Memory B cell (primary cell): ENCODE measurements at regions not wholly inside any gene's neighbourhood (a gene's known extent, or its start where the extent isn't known, plus 50 kb on each side); places are given as distances from the start of the nearest gene placed in this dataset.

Experiments used
- ATAC-seq: fragments of 150-1000 bp; cut with Tn5 transposase; 2 replicates; pipeline ENCODE4 v1.10.0; 2021; ENCODE audit warnings: low read depth, mild to moderate bottlenecking, moderate library complexity
- DNase-seq, 2 donors: peaks; one replicate each; pipeline ENCODE4 v3.0.0; 2022; ENCODE audit warnings: low spot score in 2 of 2
- H3K27ac Mint-ChIP-seq: one replicate; pipeline ENCODE4 v1.8.0; 2022; ENCODE audit warnings: mild to moderate bottlenecking, moderate library complexity, mixed read lengths
- H3K27me3 Mint-ChIP-seq: one replicate; pipeline ENCODE4 v1.8.0; 2022; ENCODE audit warnings: mixed read lengths
- H3K36me3 Mint-ChIP-seq: one replicate; pipeline ENCODE4 v1.8.0; 2022; ENCODE audit warnings: mild to moderate bottlenecking, mixed read lengths
- H3K4me1 Mint-ChIP-seq: one replicate; pipeline ENCODE4 v1.8.0; 2022; ENCODE audit warnings: mixed read lengths
- H3K4me3 Mint-ChIP-seq: one replicate; pipeline ENCODE4 v1.8.0; 2022; ENCODE audit warnings: mild to moderate bottlenecking, moderate library complexity, mixed read lengths
- H3K9me3 Mint-ChIP-seq: one replicate; pipeline ENCODE4 v1.8.0; 2022; ENCODE audit warnings: mixed read lengths

GRCh38 chr12:43063650-43064049, 474.1 kb upstream of the PRICKLE1 start:
- Mint-ChIP-seq H3K4me3 (no peak overlapping the region), H3K27ac (no peak overlapping the region), H3K4me1 (peaks cover 2% of the 10 kb centered on the region), H3K36me3 (no peaks in the 10 kb centered on the region), H3K27me3 (peaks cover 4% of the 10 kb centered on the region), H3K9me3 (peaks cover 3% of the 10 kb centered on the region)
- no peak for DNase-seq
- no peak for ATAC-seq

DNA sequence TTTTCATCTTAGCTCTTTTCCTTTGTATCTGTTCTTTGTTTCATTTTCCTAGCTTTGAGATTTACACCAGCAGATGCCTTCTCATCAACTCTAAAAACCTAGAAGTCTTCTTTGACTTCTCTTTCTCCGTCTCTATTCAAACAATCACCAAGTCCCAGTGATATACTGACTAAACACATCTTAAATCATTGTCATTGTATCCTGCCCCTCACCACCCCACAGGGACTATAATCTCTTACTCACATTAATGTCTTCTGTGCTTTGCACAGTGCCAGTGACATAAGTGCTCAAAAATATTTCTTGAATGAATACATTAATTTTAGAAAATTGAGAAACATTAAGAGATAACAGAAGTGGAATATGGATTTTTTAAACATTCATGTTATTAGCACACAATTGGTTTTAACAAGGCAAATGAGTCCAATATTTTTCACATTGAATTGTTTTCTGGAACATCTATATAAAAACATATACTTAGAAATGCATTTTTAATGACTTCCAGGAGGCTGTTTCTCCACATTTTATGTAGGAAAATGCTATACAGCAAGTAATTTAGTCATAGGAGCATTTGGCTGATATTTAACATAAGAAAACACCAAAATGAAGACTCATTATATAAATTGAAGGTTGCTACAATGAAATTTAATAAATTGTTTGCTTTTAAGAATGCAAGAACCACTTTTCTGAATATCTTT, 472.8 kb upstream of the PRICKLE1 start:
- peaks cover 4% of the 10 kb centered on the region for H3K27me3 Mint-ChIP-seq
- H3K9me3 Mint-ChIP-seq, result peaks cover 3% of the 10 kb centered on the region
- peaks cover 2% of the 10 kb centered on the region for H3K4me1 Mint-ChIP-seq
- no peak for DNase-seq
- no peak overlapping the region for H3K27ac Mint-ChIP-seq
- H3K36me3 Mint-ChIP-seq, result no peaks in the 10 kb centered on the region
- no peak for ATAC-seq
- H3K4me3 Mint-ChIP-seq, result no peak overlapping the region

DNA sequence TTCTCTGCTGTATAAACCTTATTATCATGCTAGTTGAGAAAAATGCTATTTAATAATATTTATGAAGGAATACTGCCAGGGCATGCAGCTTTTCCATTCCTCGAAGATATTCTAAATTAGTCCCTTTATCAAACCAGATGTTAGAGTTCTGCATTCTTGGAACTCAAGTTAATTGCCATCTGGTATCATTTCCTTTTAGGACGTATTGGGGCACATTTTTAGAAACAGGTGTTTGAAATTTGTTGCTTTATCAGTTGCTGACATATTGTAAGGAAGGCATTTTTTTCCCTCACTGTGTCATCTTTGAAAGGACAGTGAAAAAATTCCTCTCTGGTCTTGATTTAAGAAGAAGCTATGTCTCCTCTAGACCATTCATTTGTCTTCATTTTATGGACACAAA, 471.2 kb upstream of the PRICKLE1 start:
- H3K36me3 Mint-ChIP-seq, result no peaks in the 10 kb centered on the region
- H3K27ac Mint-ChIP-seq, result no peak overlapping the region
- H3K27me3 Mint-ChIP-seq, result no peaks in the 10 kb centered on the region
- H3K4me3 Mint-ChIP-seq, result no peak overlapping the region
- ATAC-seq (no peak), DNase-seq (no peak)
- no peaks in the 10 kb centered on the region for H3K9me3 Mint-ChIP-seq
- H3K4me1 Mint-ChIP-seq, result no peaks in the 10 kb centered on the region

DNA sequence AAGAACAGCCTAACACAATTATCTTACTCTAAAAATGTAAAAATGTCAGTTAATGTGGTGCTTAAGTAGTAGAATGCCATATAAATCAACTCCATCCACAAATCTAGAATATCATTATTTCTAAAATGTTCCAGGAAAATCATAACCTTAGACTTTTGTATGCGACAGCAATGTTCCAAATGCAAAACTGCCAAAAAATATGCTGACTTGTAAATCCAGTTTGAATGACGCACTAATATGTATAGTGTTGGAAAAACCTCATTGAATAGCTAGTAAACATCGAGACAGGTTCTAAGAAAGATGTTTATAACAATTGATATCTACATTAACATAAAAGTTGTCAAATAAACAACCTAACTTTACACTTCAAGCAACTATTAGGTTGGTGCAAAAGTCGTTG, 469.1 kb upstream of the PRICKLE1 start:
- Mint-ChIP-seq H3K4me3 (no peak overlapping the region), H3K9me3 (no peaks in the 10 kb centered on the region), H3K36me3 (no peaks in the 10 kb centered on the region), H3K27me3 (no peaks in the 10 kb centered on the region), H3K27ac (no peak overlapping the region), H3K4me1 (no peaks in the 10 kb centered on the region)
- ATAC-seq, result no peak
- DNase-seq, result no peak

DNA sequence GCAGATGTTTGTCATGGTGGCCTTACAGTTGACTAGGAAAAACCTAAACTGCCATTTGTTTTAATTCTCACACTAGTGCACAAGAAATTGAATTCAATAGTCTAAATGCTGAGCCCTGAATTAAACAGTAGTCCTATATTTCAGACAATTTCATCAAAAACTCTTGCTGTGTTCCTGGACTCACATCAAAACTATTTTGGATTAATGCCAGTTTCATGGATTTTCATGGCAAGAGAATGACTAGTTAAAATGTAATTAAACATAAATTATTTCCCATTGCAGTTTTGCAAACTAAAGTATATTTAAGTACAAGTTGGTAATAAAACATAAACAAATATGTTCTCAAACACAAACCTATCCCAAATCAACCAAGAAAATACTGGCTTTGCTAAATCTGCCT, 468.0 kb upstream of the PRICKLE1 start:
- no peak for DNase-seq
- Mint-ChIP-seq H3K36me3 (no peaks in the 10 kb centered on the region), H3K4me3 (no peak overlapping the region), H3K27me3 (no peaks in the 10 kb centered on the region), H3K27ac (no peak overlapping the region), H3K9me3 (no peaks in the 10 kb centered on the region), H3K4me1 (no peaks in the 10 kb centered on the region)
- no peak for ATAC-seq

DNA sequence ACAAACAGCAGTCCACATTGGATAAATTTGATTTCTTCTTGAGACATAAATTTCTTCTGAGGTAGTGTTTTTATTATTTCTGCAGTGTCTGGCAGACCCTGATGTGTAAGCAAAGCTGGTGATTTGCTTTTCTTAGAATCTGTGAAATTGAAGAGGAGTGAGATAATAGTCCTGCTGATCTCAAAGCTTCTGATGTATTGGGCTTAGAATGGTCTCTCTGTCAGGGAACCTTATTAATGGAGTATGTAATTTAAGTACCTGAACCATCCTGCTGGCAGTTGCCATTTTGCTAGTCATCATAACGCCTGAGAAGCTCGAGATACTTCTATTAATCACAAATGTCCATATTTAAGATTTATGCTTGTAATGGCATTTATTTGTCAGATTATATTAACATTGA, 464.5 kb upstream of the PRICKLE1 start:
- no peaks in the 10 kb centered on the region for H3K36me3 Mint-ChIP-seq
- H3K27me3 Mint-ChIP-seq, result no peaks in the 10 kb centered on the region
- no peaks in the 10 kb centered on the region for H3K4me1 Mint-ChIP-seq
- no peak for ATAC-seq
- no peaks in the 10 kb centered on the region for H3K9me3 Mint-ChIP-seq
- no peak for DNase-seq
- no peak overlapping the region for H3K4me3 Mint-ChIP-seq
- no peak overlapping the region for H3K27ac Mint-ChIP-seq

GRCh38 chr12:43052441-43052840, 462.9 kb upstream of the PRICKLE1 start:
- no peak for ATAC-seq
- Mint-ChIP-seq H3K4me3 (no peak overlapping the region), H3K27me3 (no peaks in the 10 kb centered on the region), H3K36me3 (no peaks in the 10 kb centered on the region), H3K4me1 (no peaks in the 10 kb centered on the region), H3K9me3 (no peaks in the 10 kb centered on the region), H3K27ac (no peak overlapping the region)
- no peak for DNase-seq

DNA sequence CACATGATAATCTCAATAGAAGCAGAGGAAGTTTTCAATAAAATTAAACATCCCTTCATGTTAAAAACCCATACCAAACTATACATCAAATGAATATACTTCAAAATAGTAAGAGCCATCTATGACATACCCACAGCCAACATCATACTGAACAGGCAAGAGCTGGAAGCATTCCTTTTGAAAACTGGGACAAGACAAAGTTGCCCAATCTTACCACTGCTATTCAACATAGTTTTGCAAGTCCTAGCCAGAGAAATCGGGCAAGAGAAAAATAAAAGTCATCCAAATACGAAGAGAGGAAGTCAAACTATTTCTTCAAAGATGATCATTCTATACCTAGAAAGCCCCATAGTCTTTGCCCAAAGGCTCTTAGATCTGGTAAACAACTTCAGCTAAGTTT, 454.7 kb upstream of the PRICKLE1 start:
- no peaks in the 10 kb centered on the region for H3K4me1 Mint-ChIP-seq
- no peak overlapping the region for H3K27ac Mint-ChIP-seq
- H3K4me3 Mint-ChIP-seq, result no peak overlapping the region
- ATAC-seq, result no peak
- H3K36me3 Mint-ChIP-seq, result no peaks in the 10 kb centered on the region
- H3K9me3 Mint-ChIP-seq, result no peaks in the 10 kb centered on the region
- peaks cover 3% of the 10 kb centered on the region for H3K27me3 Mint-ChIP-seq
- no peak for DNase-seq

GRCh38 chr12:43038991-43039390, 449.4 kb upstream of the PRICKLE1 start:
- no peaks in the 10 kb centered on the region for H3K36me3 Mint-ChIP-seq
- no peak overlapping the region for H3K4me3 Mint-ChIP-seq
- peaks cover 1% of the 10 kb centered on the region for H3K9me3 Mint-ChIP-seq
- DNase-seq (no peak), ATAC-seq (no peak)
- no peaks in the 10 kb centered on the region for H3K4me1 Mint-ChIP-seq
- no peak overlapping the region for H3K27ac Mint-ChIP-seq
- no peaks in the 10 kb centered on the region for H3K27me3 Mint-ChIP-seq

DNA sequence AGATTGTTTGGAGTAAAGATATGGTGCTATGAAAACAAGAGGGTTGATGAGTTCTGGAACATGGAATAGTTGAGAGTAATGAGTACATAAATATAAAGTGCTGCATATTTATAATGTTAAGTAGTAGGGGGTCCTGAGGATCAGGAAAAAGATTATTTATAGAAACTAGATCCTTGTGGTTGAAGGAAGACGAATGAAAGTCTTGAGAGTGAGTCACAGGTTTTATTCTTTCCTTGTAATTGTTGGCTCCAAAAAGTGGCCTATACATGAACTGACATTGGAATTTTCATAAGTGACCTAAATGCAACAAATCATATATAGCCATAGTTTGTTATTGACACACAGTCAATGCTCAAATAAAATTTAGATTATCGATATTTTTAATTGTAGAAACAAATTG, 440.4 kb upstream of the PRICKLE1 start:
- peaks cover 1% of the 10 kb centered on the region for H3K27me3 Mint-ChIP-seq
- H3K9me3 Mint-ChIP-seq, result peaks cover 3% of the 10 kb centered on the region
- DNase-seq (no peak), ATAC-seq (no peak)
- H3K4me3 Mint-ChIP-seq, result no peak overlapping the region
- no peak overlapping the region for H3K27ac Mint-ChIP-seq
- H3K4me1 Mint-ChIP-seq, result no peaks in the 10 kb centered on the region
- no peaks in the 10 kb centered on the region for H3K36me3 Mint-ChIP-seq

DNA sequence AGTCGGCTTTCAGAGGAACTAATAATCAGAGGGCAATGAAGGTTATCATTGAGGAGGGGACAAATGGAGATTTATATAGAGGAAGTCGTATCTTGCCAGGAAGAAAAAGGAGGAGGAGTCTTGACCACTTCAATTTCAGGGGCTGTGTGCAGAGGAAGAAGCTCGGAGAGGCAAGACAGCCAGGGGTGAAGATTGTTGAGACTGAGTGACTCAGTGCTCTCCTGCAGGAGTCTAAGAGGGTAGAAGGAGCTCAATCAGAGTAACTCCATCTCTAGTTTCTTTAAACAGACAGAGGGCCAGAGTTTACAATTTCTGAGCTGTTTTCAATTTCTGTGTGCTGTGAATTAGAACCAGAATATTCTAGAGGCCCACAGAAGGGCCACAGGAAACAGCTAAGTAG, 439.3 kb upstream of the PRICKLE1 start:
- Mint-ChIP-seq H3K27me3 (peaks cover 1% of the 10 kb centered on the region), H3K36me3 (no peaks in the 10 kb centered on the region), H3K9me3 (peaks cover 2% of the 10 kb centered on the region), H3K27ac (no peak overlapping the region), H3K4me1 (no peaks in the 10 kb centered on the region), H3K4me3 (no peak overlapping the region)
- ATAC-seq (no peak), DNase-seq (no peak)

DNA sequence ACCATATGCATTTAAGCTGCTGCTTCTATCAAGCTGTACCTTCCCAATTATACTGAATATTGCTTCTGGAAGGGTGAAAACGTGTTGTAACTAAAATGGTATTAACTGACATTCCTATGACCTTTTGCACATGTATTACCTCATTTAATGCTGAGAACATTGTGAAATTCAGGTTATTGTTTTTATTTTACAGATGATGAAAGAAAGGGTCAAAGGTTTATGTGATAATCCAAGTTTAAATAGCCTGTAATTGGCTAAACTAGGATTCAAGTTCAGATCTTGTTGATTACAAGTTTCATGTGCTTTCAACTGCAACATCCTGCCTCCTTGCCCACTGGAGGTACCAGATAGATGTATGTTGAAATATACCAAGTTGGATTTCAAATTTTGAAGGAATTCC, 433.3 kb upstream of the PRICKLE1 start:
- H3K9me3 Mint-ChIP-seq, result no peaks in the 10 kb centered on the region
- no peak for DNase-seq
- no peak for ATAC-seq
- no peaks in the 10 kb centered on the region for H3K36me3 Mint-ChIP-seq
- H3K4me1 Mint-ChIP-seq, result no peaks in the 10 kb centered on the region
- H3K27ac Mint-ChIP-seq, result no peak overlapping the region
- H3K4me3 Mint-ChIP-seq, result no peak overlapping the region
- peaks cover 2% of the 10 kb centered on the region for H3K27me3 Mint-ChIP-seq

GRCh38 chr12:43015090-43015737, 425.7 kb upstream of the PRICKLE1 start:
- Mint-ChIP-seq H3K4me1 (peaks cover 3% of the 10 kb centered on the region), H3K4me3 (no peak overlapping the region), H3K36me3 (no peaks in the 10 kb centered on the region), H3K9me3 (peaks cover 6% of the 10 kb centered on the region), H3K27ac (no peak overlapping the region), H3K27me3 (no peaks in the 10 kb centered on the region)
- DNase-seq, result no peak
- ATAC-seq, result no peak

GRCh38 chr12:43011383-43011926, 421.9 kb upstream of the PRICKLE1 start:
- no peak for ATAC-seq
- peaks cover 6% of the 10 kb centered on the region for H3K9me3 Mint-ChIP-seq
- H3K4me3 Mint-ChIP-seq, result no peak overlapping the region
- peaks cover 2% of the 10 kb centered on the region for H3K27me3 Mint-ChIP-seq
- H3K4me1 Mint-ChIP-seq, result peaks cover 3% of the 10 kb centered on the region
- H3K27ac Mint-ChIP-seq, result no peak overlapping the region
- DNase-seq, result no peak
- no peaks in the 10 kb centered on the region for H3K36me3 Mint-ChIP-seq

DNA sequence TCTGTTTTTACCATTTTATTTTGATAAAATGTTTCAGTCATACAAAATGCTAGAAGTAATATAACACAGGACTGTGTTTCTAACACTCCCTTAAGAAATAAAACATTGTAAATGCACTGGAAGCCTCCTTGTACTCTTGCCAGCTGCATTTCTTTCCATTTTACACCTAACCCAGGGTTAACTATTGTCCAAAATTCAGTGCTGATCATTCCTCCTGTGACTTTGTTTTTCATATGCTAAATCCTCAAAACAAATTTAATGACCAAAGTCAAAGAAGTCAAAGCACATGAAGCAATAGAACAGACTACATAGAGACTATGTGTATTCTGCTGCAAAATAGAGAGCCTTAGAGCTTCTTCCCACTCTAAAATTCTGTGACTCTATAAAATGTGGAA, 420.3 kb upstream of the PRICKLE1 start:
- peaks cover 3% of the 10 kb centered on the region for H3K4me1 Mint-ChIP-seq
- H3K4me3 Mint-ChIP-seq, result no peak overlapping the region
- no peak overlapping the region for H3K27ac Mint-ChIP-seq
- no peaks in the 10 kb centered on the region for H3K36me3 Mint-ChIP-seq
- ATAC-seq (no peak), DNase-seq (no peak)
- H3K9me3 Mint-ChIP-seq, result peaks cover 4% of the 10 kb centered on the region
- H3K27me3 Mint-ChIP-seq, result peaks cover 4% of the 10 kb centered on the region
